A673 (cell line): ENCODE measurements at regions not wholly inside any gene's neighbourhood (a gene's known extent, or its start where the extent isn't known, plus 50 kb on each side); places are given as distances from the start of the nearest gene placed in this dataset.

Source experiments
- BruUV-seq: library from RNA; stranded (reverse); fragments of 400-500 nt; replicated peaks from 2 replicates; lab custom pipeline; 2021; lab: Mats Ljungman, UMichigan
- CTCF ChIA-PET: fragments of 300-600 bp; sonication (Branson Sonifier 250); formaldehyde crosslinking; loops from one replicate; lab custom pipeline; 2022; ENCODE audit warnings: antibody characterized with exemption; lab: Charles Lee
- POLR2A ChIA-PET: fragments of 300-600 bp; sonication (Branson Sonifier 250); formaldehyde crosslinking; loops from one replicate; lab custom pipeline; 2022; ENCODE audit warnings: antibody characterized with exemption; ENCODE audit not compliant: low non-redundant PET; lab: Charles Lee
- DNase-seq: peaks from one replicate; pipeline ENCODE4 v3.0.0-alpha.2; 2015; ENCODE audit warnings: low spot score
- H3K27ac ChIP-seq: fragments of 200-600 bp; sonication (generic); 2 replicates; pipeline ENCODE4 v1.5.1; 2016; ENCODE audit warnings: mixed run types, low read depth, mild to moderate bottlenecking, mixed read lengths, antibody characterized with exemption, low read length; ENCODE audit not compliant: poor library complexity, severe bottlenecking
- H3K27me3 ChIP-seq: fragments of 200-600 bp; sonication (generic); replicated peaks from 2 replicates; pipeline ENCODE4 v1.6.1; 2017; ENCODE audit warnings: mixed run types, low read depth, mild to moderate bottlenecking, mixed read lengths, antibody characterized with exemption, low read length; ENCODE audit not compliant: insufficient read depth, poor library complexity
- H3K36me3 ChIP-seq: fragments of 200-600 bp; sonication (generic); 2 replicates; pipeline ENCODE4 v1.6.1; 2016; ENCODE audit warnings: mixed run types, mild to moderate bottlenecking, mixed read lengths, antibody characterized with exemption, low read length; ENCODE audit not compliant: insufficient read depth, poor library complexity, severe bottlenecking
- H3K4me1 ChIP-seq: fragments of 200-600 bp; sonication (generic); 2 replicates; pipeline ENCODE4 v1.6.1; 2017; ENCODE audit warnings: mixed run types, mild to moderate bottlenecking, mixed read lengths, antibody characterized with exemption, low read length; ENCODE audit not compliant: insufficient read depth, poor library complexity, severe bottlenecking
- H3K4me3 ChIP-seq: fragments of 200-600 bp; sonication (generic); 2 replicates; pipeline ENCODE4 v1.5.1; 2016; ENCODE audit warnings: low read depth, mixed run types, mild to moderate bottlenecking, mixed read lengths, low read length; ENCODE audit not compliant: poor library complexity, severe bottlenecking
- H3K9me3 ChIP-seq: fragments of 200-600 bp; sonication (generic); 2 replicates; pipeline ENCODE4 v1.6.1; 2016; ENCODE audit warnings: mixed run types, low read depth, mild to moderate bottlenecking, mixed read lengths, antibody characterized with exemption, low read length; ENCODE audit not compliant: poor library complexity, severe bottlenecking
- EZH2 ChIP-seq: fragments of 200-600 bp; sonication (generic); IDR thresholded peaks from 2 replicates; pipeline ENCODE4 v1.6.1; 2017; ENCODE audit warnings: borderline replicate concordance, low read depth, mild to moderate bottlenecking, mixed read lengths, antibody characterized with exemption, low read length; ENCODE audit not compliant: poor library complexity, severe bottlenecking
- intact Hi-C: fragments of 100-400 bp; cut with micrococcal nuclease; formaldehyde crosslinking; loops from one replicate; pipeline ENCODE4 v1.10.0; 2022; ENCODE audit not compliant: unreplicated experiment
- TF ChIP-seq, protein P1 (sequence below): fragments of 300-800, 200-600 bp; sonication (generic); conservative IDR thresholded peaks from 2 replicates; pipeline ENCODE4 v1.5.1; 2017; ENCODE audit warnings: low read depth, mild to moderate bottlenecking, antibody characterized with exemption, low read length, moderate library complexity, mixed read lengths

DNA sequence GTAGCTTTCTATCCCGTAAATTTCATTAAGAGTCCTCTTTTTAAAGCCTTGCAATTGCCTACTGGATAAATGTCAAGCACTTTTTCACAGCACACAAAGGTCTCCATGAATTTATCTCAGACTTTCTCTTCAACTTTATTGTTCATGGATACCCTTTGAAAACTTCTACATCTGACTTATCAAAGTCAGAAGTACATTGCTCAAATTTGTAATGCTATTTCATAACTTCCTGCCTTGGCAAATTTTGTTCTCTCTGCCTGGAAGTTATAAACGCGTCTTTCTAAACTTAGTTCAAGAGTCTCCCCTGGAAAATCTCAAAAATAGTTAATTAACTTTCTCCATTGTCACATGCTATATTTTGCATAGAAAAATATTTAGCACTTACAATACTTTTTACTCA, 55.9 kb upstream of the RERGL start:
- ChIA-PET POLR2A (no interaction called here), CTCF (no interaction called here)
- Histone ChIP-seq H3K27me3 (no peaks in the 10 kb centered on the region), H3K9me3 (no peaks in the 10 kb centered on the region), H3K27ac (no peak overlapping the region), H3K4me3 (no peak overlapping the region), H3K4me1 (peaks cover 16% of the 10 kb centered on the region), H3K36me3 (no peaks in the 10 kb centered on the region)
- no peak for TF ChIP-seq EZH2
- TF ChIP-seq, protein P1, sequence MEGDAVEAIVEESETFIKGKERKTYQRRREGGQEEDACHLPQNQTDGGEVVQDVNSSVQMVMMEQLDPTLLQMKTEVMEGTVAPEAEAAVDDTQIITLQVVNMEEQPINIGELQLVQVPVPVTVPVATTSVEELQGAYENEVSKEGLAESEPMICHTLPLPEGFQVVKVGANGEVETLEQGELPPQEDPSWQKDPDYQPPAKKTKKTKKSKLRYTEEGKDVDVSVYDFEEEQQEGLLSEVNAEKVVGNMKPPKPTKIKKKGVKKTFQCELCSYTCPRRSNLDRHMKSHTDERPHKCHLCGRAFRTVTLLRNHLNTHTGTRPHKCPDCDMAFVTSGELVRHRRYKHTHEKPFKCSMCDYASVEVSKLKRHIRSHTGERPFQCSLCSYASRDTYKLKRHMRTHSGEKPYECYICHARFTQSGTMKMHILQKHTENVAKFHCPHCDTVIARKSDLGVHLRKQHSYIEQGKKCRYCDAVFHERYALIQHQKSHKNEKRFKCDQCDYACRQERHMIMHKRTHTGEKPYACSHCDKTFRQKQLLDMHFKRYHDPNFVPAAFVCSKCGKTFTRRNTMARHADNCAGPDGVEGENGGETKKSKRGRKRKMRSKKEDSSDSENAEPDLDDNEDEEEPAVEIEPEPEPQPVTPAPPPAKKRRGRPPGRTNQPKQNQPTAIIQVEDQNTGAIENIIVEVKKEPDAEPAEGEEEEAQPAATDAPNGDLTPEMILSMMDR, result no peak
- intact Hi-C loops, result no loop called here
- DNase-seq, result peak; percentile 25
- BruUV-seq, result no TSS peak

DNA sequence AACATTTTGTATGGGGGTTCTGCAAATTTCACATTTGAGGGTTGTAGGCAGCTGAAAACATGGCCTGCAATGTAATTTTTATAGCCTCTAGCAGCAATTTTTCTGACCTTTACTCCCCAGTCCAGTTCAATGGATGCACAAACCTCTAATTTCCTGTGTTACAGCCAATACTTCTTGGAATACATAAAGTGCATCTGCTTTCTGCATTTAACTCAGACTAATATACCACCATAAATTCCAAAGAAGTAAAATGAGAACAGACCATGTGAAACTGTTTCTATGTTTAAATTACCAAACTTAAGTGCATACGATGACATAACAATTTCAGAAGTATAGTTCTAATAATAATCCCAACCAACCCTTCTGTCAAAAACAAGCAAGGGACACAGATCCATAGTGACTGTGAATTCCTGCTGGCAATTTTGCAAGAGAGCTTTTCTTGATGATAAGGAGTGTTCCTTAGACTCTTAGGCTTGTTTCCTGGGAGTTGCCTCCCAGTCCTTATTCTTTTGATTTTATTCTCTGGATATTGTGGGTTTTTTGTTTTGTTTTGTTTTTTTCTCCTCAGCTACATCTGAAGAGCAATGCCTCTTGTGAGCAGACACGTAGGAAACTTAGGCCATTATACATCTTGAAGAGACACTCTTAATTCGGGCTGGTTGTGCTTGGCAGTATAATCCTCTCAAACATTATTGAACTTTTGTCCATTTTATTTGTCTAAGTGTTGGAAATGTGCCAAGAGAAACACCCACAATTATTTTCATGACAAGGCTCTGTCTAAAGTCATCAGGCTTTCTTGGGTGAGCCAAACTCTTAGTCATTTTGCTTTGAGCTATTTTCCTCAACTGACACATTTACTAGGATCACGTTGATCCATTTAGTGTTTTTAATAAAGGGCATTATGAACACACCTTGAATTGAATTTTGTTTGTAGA, 51.3 kb upstream of the RERGL start:
- CTCF ChIA-PET, result no interaction called here
- peaks cover 9% of the 10 kb centered on the region for H3K4me1 ChIP-seq
- no TSS peak for BruUV-seq
- H3K36me3 ChIP-seq, result no peaks in the 10 kb centered on the region
- H3K27ac ChIP-seq, result no peak overlapping the region
- no peaks in the 10 kb centered on the region for H3K27me3 ChIP-seq
- no peaks in the 10 kb centered on the region for H3K9me3 ChIP-seq
- POLR2A ChIA-PET, result no interaction called here
- H3K4me3 ChIP-seq, result no peak overlapping the region
- intact Hi-C loops, result loop anchor here (2.0 to 5.0 kb wide), 2 partner anchors 81 to 179 kb away; no protein-coding TSS in a partner anchor
- TF ChIP-seq EZH2, result no peak
- TF ChIP-seq, protein P1, result no peak
- DNase-seq, result no peak

DNA sequence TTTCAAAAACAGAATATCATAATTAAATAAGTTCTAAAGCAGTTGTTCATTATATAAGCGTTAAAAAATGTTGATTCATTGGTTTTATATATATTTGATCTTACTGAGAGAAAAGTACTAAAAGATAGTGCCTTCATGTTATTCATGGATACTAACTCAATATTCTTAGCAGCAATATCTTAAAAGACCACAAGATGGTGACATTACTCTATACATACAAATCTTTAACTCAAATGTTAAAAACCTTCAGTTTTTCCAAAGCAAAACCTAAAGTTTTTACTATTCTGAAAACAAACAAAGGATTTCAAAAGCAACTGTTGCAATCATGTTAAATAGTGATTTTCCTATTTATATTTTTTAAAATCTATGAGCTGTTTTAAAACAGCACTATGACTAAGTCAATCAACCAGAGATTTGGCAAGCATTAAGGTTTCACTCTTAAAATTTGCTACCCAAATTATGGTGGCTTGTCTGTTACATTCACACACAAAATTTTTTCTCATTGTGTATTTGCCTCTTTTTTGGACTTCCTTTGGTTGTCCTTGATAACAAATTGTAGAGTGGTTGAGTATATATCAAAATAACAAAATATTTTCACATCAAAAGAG, 50.1 kb upstream of the RERGL start:
- no peak overlapping the region for H3K4me3 ChIP-seq
- TF ChIP-seq, protein P1, result peak; percentile 73
- no peak for TF ChIP-seq EZH2
- H3K36me3 ChIP-seq, result no peaks in the 10 kb centered on the region
- peak; percentile 50 for DNase-seq
- intact Hi-C loops, result loop anchor here (2.0 to 5.0 kb wide), 2 partner anchors 82 to 181 kb away; no protein-coding TSS in a partner anchor
- no peaks in the 10 kb centered on the region for H3K9me3 ChIP-seq
- POLR2A ChIA-PET, result no interaction called here
- BruUV-seq, result no TSS peak
- no peaks in the 10 kb centered on the region for H3K27me3 ChIP-seq
- CTCF ChIA-PET, result no interaction called here
- peaks cover 5% of the 10 kb centered on the region for H3K4me1 ChIP-seq
- no peak overlapping the region for H3K27ac ChIP-seq
